Choroid plexus epithelial cell (primary cell): ENCODE measurements at regions not wholly inside any gene's neighbourhood (a gene's known extent, or its start where the extent isn't known, plus 50 kb on each side); places are given as distances from the start of the nearest gene placed in this dataset.

ENCODE experiments used
- DNase-seq: peaks from one replicate; pipeline ENCODE4 v3.0.0-alpha.2; 2010; ENCODE audit warnings: low read depth
- H3K4me3 ChIP-seq: 2 replicates; pipeline ENCODE4 v1.5.1; 2011; ENCODE audit warnings: low read depth, mild to moderate bottlenecking, control low read depth, low read length, moderate library complexity
- CTCF ChIP-seq: conservative IDR thresholded peaks from 2 replicates; pipeline ENCODE4 v1.5.1; 2011; ENCODE audit warnings: low read depth, mild to moderate bottlenecking, control low read depth, inconsistent platforms, low read length, moderate library complexity

- no peak overlapping the region for H3K4me3 ChIP-seq
- TF ChIP-seq CTCF, result no peak
- DNase-seq, result no peak
Observed at GRCh38 chr15:79230766-79231165, 51.8 kb upstream of the ANKRD34C start.

GRCh38 chr15:79222808-79223207 lies 59.7 kb upstream of the ANKRD34C start:
- TF ChIP-seq CTCF, result no peak
- no peak for DNase-seq
- no peak overlapping the region for H3K4me3 ChIP-seq

- no peak overlapping the region for H3K4me3 ChIP-seq
- no peak for DNase-seq
- no peak for TF ChIP-seq CTCF
Observed at GRCh38 chr15:79221696-79222095, 60.8 kb upstream of the ANKRD34C start.

GRCh38 chr15:79219393-79220056 lies 63.0 kb upstream of the ANKRD34C start:
- no peak overlapping the region for H3K4me3 ChIP-seq
- no peak for TF ChIP-seq CTCF
- DNase-seq, result no peak

- peak; percentile 59 for TF ChIP-seq CTCF
- DNase-seq, result peak; percentile 38
- no peak overlapping the region for H3K4me3 ChIP-seq
Observed at GRCh38 chr15:79218588-79219200, 63.8 kb upstream of the ANKRD34C start.

DNA sequence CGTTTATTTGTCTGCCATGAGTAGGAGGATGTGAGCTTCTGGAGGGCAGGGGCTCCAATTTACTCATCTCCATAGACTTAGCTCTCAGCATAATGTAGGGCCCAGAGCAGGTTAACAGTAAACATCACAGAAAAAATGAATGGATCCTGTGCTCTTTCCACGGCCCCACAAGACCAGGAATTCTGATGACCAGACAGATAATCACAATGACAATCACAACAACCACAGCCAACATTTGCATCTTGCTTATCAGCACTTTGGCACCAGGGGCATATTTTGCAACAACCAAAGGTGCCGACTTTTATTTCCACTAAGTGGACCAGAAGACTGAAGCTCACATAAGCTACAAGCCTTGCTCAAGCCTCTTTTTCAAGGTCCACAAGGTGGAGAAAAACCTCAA lies 68.9 kb upstream of the ANKRD34C start:
- H3K4me3 ChIP-seq, result no peak overlapping the region
- DNase-seq, result no peak
- no peak for TF ChIP-seq CTCF
